Activated CD4-positive, alpha-beta T cell treated with anti-CD3 and anti-CD28 coated beads, Interleukin-10, Interleukin-2, amounts not matched to agents 100 ng/mL and 50 ng/mL, durations not matched to agents 16 hours and 8 hours (primary cell): ENCODE measurements at regions not wholly inside any gene's neighbourhood (a gene's known extent, or its start where the extent isn't known, plus 50 kb on each side); places are given as distances from the start of the nearest gene placed in this dataset.

Experiments used
- DNase-seq: peaks from one replicate; pipeline ENCODE4 v3.0.0-alpha.2; 2020

GRCh38 chr9:89946741-89947140, 341.9 kb downstream of the GADD45G start:
- no peak for DNase-seq

GRCh38 chr9:89949111-89949510, 344.3 kb downstream of the GADD45G start:
- no peak for DNase-seq

GRCh38 chr9:89951675-89952074, 346.9 kb downstream of the GADD45G start:
- no peak for DNase-seq

- peak; percentile 79 for DNase-seq
Observed at GRCh38 chr9:89952401-89952800, 347.6 kb downstream of the GADD45G start.

GRCh38 chr9:89953263-89953662, 348.5 kb downstream of the GADD45G start:
- peak; percentile 66 for DNase-seq

GRCh38 chr9:89953824-89954615, 349.2 kb downstream of the GADD45G start:
- no peak for DNase-seq

GRCh38 chr9:89955144-89955543, 350.3 kb downstream of the GADD45G start:
- no peak for DNase-seq

GRCh38 chr9:89955626-89956025, 350.8 kb downstream of the GADD45G start:
- no peak for DNase-seq

- no peak for DNase-seq
Observed at GRCh38 chr9:89956331-89956730, 351.5 kb downstream of the GADD45G start.

- no peak for DNase-seq
Observed at GRCh38 chr9:89956907-89957306, 352.1 kb downstream of the GADD45G start.

GRCh38 chr9:89958086-89958485, 353.3 kb downstream of the GADD45G start:
- DNase-seq = no peak

- peak; percentile 69 for DNase-seq
Observed at GRCh38 chr9:89961616-89962341, 357.0 kb downstream of the GADD45G start.

GRCh38 chr9:89963280-89963679, 358.5 kb downstream of the GADD45G start:
- DNase-seq = no peak

- no peak for DNase-seq
Observed at GRCh38 chr9:89967527-89967926, 362.7 kb downstream of the GADD45G start.

- DNase-seq = peak; percentile 79
Observed at GRCh38 chr9:89969156-89969675, 364.4 kb downstream of the GADD45G start.

GRCh38 chr9:89969881-89970639, 365.2 kb downstream of the GADD45G start:
- DNase-seq = peak; percentile 30

- DNase-seq = no peak
Observed at GRCh38 chr9:89970701-89971100, 365.9 kb downstream of the GADD45G start.

- DNase-seq = peak; percentile 59
Observed at GRCh38 chr9:89972535-89972934, 367.7 kb downstream of the GADD45G start.

- DNase-seq = no peak
Observed at GRCh38 chr9:89974582-89974981, 369.8 kb downstream of the GADD45G start.

GRCh38 chr9:89975024-89975423, 370.2 kb downstream of the GADD45G start:
- no peak for DNase-seq

GRCh38 chr9:89975630-89976029, 370.8 kb downstream of the GADD45G start:
- no peak for DNase-seq

- no peak for DNase-seq
Observed at GRCh38 chr9:89978185-89978584, 373.4 kb downstream of the GADD45G start.

GRCh38 chr9:89980600-89980999, 375.8 kb downstream of the GADD45G start:
- DNase-seq = no peak
